ENCODE measurements at regions not wholly inside any gene's neighbourhood (a gene's known extent, or its start where the extent isn't known, plus 50 kb on each side); places are given as distances from the start of the nearest gene placed in this dataset.

- no peak overlapping the region for H4K8ac ChIP-seq (ENCODE audit: low read depth, low read length)
- no peak for DNase-seq
- no peak overlapping the region for H3K14ac ChIP-seq (ENCODE audit: low read length)
- H3K27ac ChIP-seq (ENCODE audit: low read depth, low read length) = no peak overlapping the region
- no peaks in the 10 kb centered on the region for H3K27me3 ChIP-seq (ENCODE audit: insufficient read depth, low read length)
- H3K79me2 ChIP-seq (ENCODE audit: control insufficient read depth, insufficient read depth, low read length, poor library complexity) = no peaks in the 10 kb centered on the region
- H3K36me3 ChIP-seq (ENCODE audit: control insufficient read depth in 1 of 2, insufficient read depth in 2 of 2, low read length in 2 of 2) = no peaks in the 10 kb centered on the region
- no peak overlapping the region for H2BK12ac ChIP-seq (ENCODE audit: low read length)
- H3K4me2 ChIP-seq (ENCODE audit: low read length) = no peak overlapping the region
- H3K4ac ChIP-seq (ENCODE audit: low read depth, low read length) = no peak overlapping the region
- H3K4me3 ChIP-seq (ENCODE audit: low read depth, low read length) = no peak overlapping the region
- WGBS (ENCODE audit: extremely low coverage, insufficient coverage, insufficient read length) = no CpG with 5 or more reads among the region's 2 CpGs
- no peaks in the 10 kb centered on the region for H3K79me1 ChIP-seq (ENCODE audit: low read length)
- no peaks in the 10 kb centered on the region for H3K4me1 ChIP-seq (ENCODE audit: control insufficient read depth in 1 of 2, insufficient read depth in 2 of 2, low read length in 2 of 2)
- no peak overlapping the region for H2BK5ac ChIP-seq (ENCODE audit: low read depth, low read length, poor library complexity)
- no peak overlapping the region for H3K9ac ChIP-seq (ENCODE audit: low read length)
- no peak overlapping the region for H3K23ac ChIP-seq (ENCODE audit: low read length)
- no peak overlapping the region for H4K91ac ChIP-seq (ENCODE audit: low read depth, low read length)
- no peak overlapping the region for H4K12ac ChIP-seq (ENCODE audit: low read depth, low read length)
- H2AFZ ChIP-seq (ENCODE audit: insufficient read depth, low read length, poor library complexity) = no peak overlapping the region
- no peaks in the 10 kb centered on the region for H3K9me3 ChIP-seq (ENCODE audit: insufficient read depth, low read depth, low read length)
- no peak overlapping the region for H2AK5ac ChIP-seq (ENCODE audit: low read length)
- H3K18ac ChIP-seq (ENCODE audit: low read length) = no peak overlapping the region
- no peak overlapping the region for H2BK120ac ChIP-seq (ENCODE audit: insufficient read depth, low read length, poor library complexity)
These were observed 713.5 kb downstream of the FSCB start for GRCh38 chr14:43793579-43793978.

DNA sequence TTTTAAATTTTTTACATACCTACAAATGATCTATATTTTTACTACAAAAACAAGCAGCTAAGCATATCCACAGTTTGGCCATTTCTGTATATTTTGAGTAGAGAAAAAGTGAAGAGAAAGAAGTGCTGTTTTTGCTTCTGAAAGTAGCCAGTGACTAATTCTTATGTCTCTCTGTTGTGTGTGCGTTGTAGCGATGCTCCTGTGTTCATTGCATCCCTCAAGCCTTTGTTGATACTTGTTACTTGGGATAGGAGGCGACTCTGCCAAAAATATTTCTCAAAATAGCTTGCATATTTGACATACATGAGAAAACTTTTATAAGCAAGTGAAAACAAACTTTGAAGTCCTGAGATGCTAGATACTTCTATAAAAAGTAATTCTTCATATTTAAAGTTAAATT, 714.1 kb downstream of the FSCB start:
- Histone ChIP-seq H2BK12ac (ENCODE audit: low read length) (no peak overlapping the region), H2AK5ac (ENCODE audit: low read length) (no peak overlapping the region), H3K4me3 (ENCODE audit: low read depth, low read length) (no peak overlapping the region), H3K23ac (ENCODE audit: low read length) (no peak overlapping the region), H3K14ac (ENCODE audit: low read length) (no peak overlapping the region), H3K27me3 (ENCODE audit: insufficient read depth, low read length) (no peaks in the 10 kb centered on the region), H3K18ac (ENCODE audit: low read length) (no peak overlapping the region), H3K27ac (ENCODE audit: low read depth, low read length) (no peak overlapping the region), H4K12ac (ENCODE audit: low read depth, low read length) (no peak overlapping the region), H3K9ac (ENCODE audit: low read length) (no peak overlapping the region), H3K4ac (ENCODE audit: low read depth, low read length) (no peak overlapping the region), H4K91ac (ENCODE audit: low read depth, low read length) (no peak overlapping the region), H3K79me2 (ENCODE audit: control insufficient read depth, insufficient read depth, low read length, poor library complexity) (no peaks in the 10 kb centered on the region), H3K79me1 (ENCODE audit: low read length) (no peaks in the 10 kb centered on the region), H2BK120ac (ENCODE audit: insufficient read depth, low read length, poor library complexity) (no peak overlapping the region), H2BK5ac (ENCODE audit: low read depth, low read length, poor library complexity) (no peak overlapping the region), H2AFZ (ENCODE audit: insufficient read depth, low read length, poor library complexity) (no peak overlapping the region), H3K4me1 (ENCODE audit: control insufficient read depth in 1 of 2, insufficient read depth in 2 of 2, low read length in 2 of 2) (no peaks in the 10 kb centered on the region), H3K4me2 (ENCODE audit: low read length) (no peak overlapping the region), H3K9me3 (ENCODE audit: insufficient read depth, low read depth, low read length) (no peaks in the 10 kb centered on the region), H3K36me3 (ENCODE audit: control insufficient read depth in 1 of 2, insufficient read depth in 2 of 2, low read length in 2 of 2) (no peaks in the 10 kb centered on the region), H4K8ac (ENCODE audit: low read depth, low read length) (no peak overlapping the region)
- no CpG with 5 or more reads among the region's 3 CpGs for WGBS (ENCODE audit: extremely low coverage, insufficient coverage, insufficient read length)
- no peak for DNase-seq

DNA sequence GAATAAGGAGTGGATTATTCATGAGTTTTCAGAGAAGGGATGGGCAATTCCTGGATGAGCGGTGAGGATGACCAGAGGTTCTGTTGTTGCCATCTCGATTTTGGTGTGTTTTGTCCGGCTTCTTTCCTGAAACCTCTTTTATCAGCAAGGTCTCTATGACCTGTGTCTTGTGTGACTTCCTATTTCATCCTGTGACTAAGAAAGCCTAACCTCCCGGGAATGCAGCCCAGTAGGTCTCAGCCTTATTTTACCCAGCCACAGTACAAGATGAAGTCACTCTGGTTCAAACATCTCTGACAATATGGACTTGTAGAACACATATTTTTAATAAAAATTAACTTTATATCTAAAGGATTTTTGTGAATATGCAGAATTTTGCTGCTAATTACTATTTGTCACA, 716.4 kb downstream of the FSCB start:
- Histone ChIP-seq H2BK5ac (ENCODE audit: low read depth, low read length, poor library complexity) (no peak overlapping the region), H3K27me3 (ENCODE audit: insufficient read depth, low read length) (no peaks in the 10 kb centered on the region), H3K9me3 (ENCODE audit: insufficient read depth, low read depth, low read length) (no peaks in the 10 kb centered on the region), H2BK12ac (ENCODE audit: low read length) (no peak overlapping the region), H3K27ac (ENCODE audit: low read depth, low read length) (peak overlapping the region; percentile 78), H3K23ac (ENCODE audit: low read length) (no peak overlapping the region), H3K36me3 (ENCODE audit: control insufficient read depth in 1 of 2, insufficient read depth in 2 of 2, low read length in 2 of 2) (no peaks in the 10 kb centered on the region), H4K8ac (ENCODE audit: low read depth, low read length) (no peak overlapping the region), H2AK5ac (ENCODE audit: low read length) (no peak overlapping the region), H2AFZ (ENCODE audit: insufficient read depth, low read length, poor library complexity) (no peak overlapping the region), H3K4me2 (ENCODE audit: low read length) (no peak overlapping the region), H3K79me2 (ENCODE audit: control insufficient read depth, insufficient read depth, low read length, poor library complexity) (no peaks in the 10 kb centered on the region), H3K4me3 (ENCODE audit: low read depth, low read length) (no peak overlapping the region), H3K9ac (ENCODE audit: low read length) (no peak overlapping the region), H4K12ac (ENCODE audit: low read depth, low read length) (no peak overlapping the region), H3K4me1 (ENCODE audit: control insufficient read depth in 1 of 2, insufficient read depth in 2 of 2, low read length in 2 of 2) (no peaks in the 10 kb centered on the region), H3K4ac (ENCODE audit: low read depth, low read length) (no peak overlapping the region), H4K91ac (ENCODE audit: low read depth, low read length) (no peak overlapping the region), H2BK120ac (ENCODE audit: insufficient read depth, low read length, poor library complexity) (no peak overlapping the region), H3K18ac (ENCODE audit: low read length) (no peak overlapping the region), H3K14ac (ENCODE audit: low read length) (no peak overlapping the region), H3K79me1 (ENCODE audit: low read length) (no peaks in the 10 kb centered on the region)
- WGBS (ENCODE audit: extremely low coverage, insufficient coverage, insufficient read length) = no CpG with 5 or more reads among the region's 4 CpGs
- DNase-seq = peak in 1 of 2 donors; percentile 2

DNA sequence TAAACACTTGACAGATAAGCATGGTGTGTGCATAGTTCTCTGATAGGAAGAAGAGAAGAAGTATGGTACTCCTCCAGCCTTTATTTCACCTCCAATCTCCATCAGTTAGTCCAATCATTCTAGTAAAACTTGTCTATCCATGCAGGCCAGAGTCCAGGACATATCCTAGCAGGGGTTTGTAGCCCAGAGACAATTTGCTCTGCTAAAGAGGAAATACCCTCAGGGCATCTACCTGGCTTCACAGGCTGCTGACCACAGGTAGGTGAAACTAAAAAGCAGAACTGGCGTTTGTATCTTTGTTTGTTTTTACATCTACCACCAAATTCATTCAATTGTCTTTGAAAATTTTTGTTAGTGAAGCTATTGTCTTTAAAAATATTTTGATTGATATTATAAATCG, 717.6 kb downstream of the FSCB start:
- Histone ChIP-seq H4K12ac (ENCODE audit: low read depth, low read length) (no peak overlapping the region), H3K4me1 (ENCODE audit: control insufficient read depth in 1 of 2, insufficient read depth in 2 of 2, low read length in 2 of 2) (no peaks in the 10 kb centered on the region), H3K14ac (ENCODE audit: low read length) (no peak overlapping the region), H2BK5ac (ENCODE audit: low read depth, low read length, poor library complexity) (no peak overlapping the region), H3K4ac (ENCODE audit: low read depth, low read length) (no peak overlapping the region), H3K9me3 (ENCODE audit: insufficient read depth, low read depth, low read length) (no peaks in the 10 kb centered on the region), H3K36me3 (ENCODE audit: control insufficient read depth in 1 of 2, insufficient read depth in 2 of 2, low read length in 2 of 2) (no peaks in the 10 kb centered on the region), H3K79me1 (ENCODE audit: low read length) (no peaks in the 10 kb centered on the region), H2BK12ac (ENCODE audit: low read length) (no peak overlapping the region), H3K4me3 (ENCODE audit: low read depth, low read length) (no peak overlapping the region), H3K4me2 (ENCODE audit: low read length) (no peak overlapping the region), H3K27me3 (ENCODE audit: insufficient read depth, low read length) (no peaks in the 10 kb centered on the region), H3K23ac (ENCODE audit: low read length) (no peak overlapping the region), H3K79me2 (ENCODE audit: control insufficient read depth, insufficient read depth, low read length, poor library complexity) (no peaks in the 10 kb centered on the region), H4K8ac (ENCODE audit: low read depth, low read length) (no peak overlapping the region), H2AK5ac (ENCODE audit: low read length) (no peak overlapping the region), H3K18ac (ENCODE audit: low read length) (no peak overlapping the region), H3K9ac (ENCODE audit: low read length) (no peak overlapping the region), H3K27ac (ENCODE audit: low read depth, low read length) (no peak overlapping the region), H4K91ac (ENCODE audit: low read depth, low read length) (no peak overlapping the region), H2BK120ac (ENCODE audit: insufficient read depth, low read length, poor library complexity) (no peak overlapping the region), H2AFZ (ENCODE audit: insufficient read depth, low read length, poor library complexity) (no peak overlapping the region)
- no peak for DNase-seq
- WGBS (ENCODE audit: extremely low coverage, insufficient coverage, insufficient read length) = no CpG with 5 or more reads among the region's 2 CpGs
